Tongue (tissue), 1 donor: ENCODE measurements at regions not wholly inside any gene's neighbourhood (a gene's known extent, or its start where the extent isn't known, plus 50 kb on each side); places are given as distances from the start of the nearest gene placed in this dataset.

Experiments
- DNase-seq: peaks from one replicate; pipeline ENCODE4 v3.0.0-alpha.2; 2015

GRCh38 chr21:34022627-34023335 lies 50.6 kb upstream of the MRPS6 start:
- DNase-seq: peak; percentile 8

- DNase-seq: no peak
Measured at GRCh38 chr21:34021726-34022125, 51.7 kb upstream of the MRPS6 start.

GRCh38 chr21:34020983-34021553 lies 52.3 kb upstream of the MRPS6 start:
- no peak for DNase-seq

- DNase-seq: peak; percentile 44
Measured at GRCh38 chr21:34020005-34020847, 53.2 kb upstream of the MRPS6 start.

GRCh38 chr21:34019402-34019801 lies 54.0 kb upstream of the MRPS6 start:
- DNase-seq: no peak

- no peak for DNase-seq
Measured at GRCh38 chr21:34018910-34019309, 54.5 kb upstream of the MRPS6 start.

- no peak for DNase-seq
Measured at GRCh38 chr21:34018185-34018584, 55.2 kb upstream of the MRPS6 start.

- DNase-seq: no peak
Measured at GRCh38 chr21:34017039-34017961, 56.1 kb upstream of the MRPS6 start.

- no peak for DNase-seq
Measured at GRCh38 chr21:34012640-34013039, 60.7 kb upstream of the MRPS6 start.

GRCh38 chr21:34011660-34012059 lies 61.7 kb upstream of the MRPS6 start:
- no peak for DNase-seq

GRCh38 chr21:34009193-34009592 lies 64.2 kb upstream of the MRPS6 start:
- DNase-seq: no peak

- no peak for DNase-seq
Measured at GRCh38 chr21:34008618-34009017, 64.8 kb upstream of the MRPS6 start.

- DNase-seq: no peak
Measured at GRCh38 chr21:34006611-34007168, 66.7 kb upstream of the MRPS6 start.

GRCh38 chr21:34004974-34005373 lies 68.4 kb upstream of the MRPS6 start:
- DNase-seq: no peak

GRCh38 chr21:34004013-34004938 lies 69.1 kb upstream of the MRPS6 start:
- no peak for DNase-seq

GRCh38 chr21:34003428-34003827 lies 70.0 kb upstream of the MRPS6 start:
- DNase-seq: no peak

GRCh38 chr21:34000375-34000774 lies 73.0 kb upstream of the MRPS6 start:
- no peak for DNase-seq

- no peak for DNase-seq
Measured at GRCh38 chr21:33998809-33999208, 74.6 kb upstream of the MRPS6 start.

- peak; percentile 15 for DNase-seq
Measured at GRCh38 chr21:33998402-33998801, 75.0 kb upstream of the MRPS6 start.

- DNase-seq: no peak
Measured at GRCh38 chr21:33997436-33997835, 75.9 kb upstream of the MRPS6 start.

- DNase-seq: no peak
Measured at GRCh38 chr21:33994373-33994772, 78.8 kb upstream of the ATP5PO start.
